Kidney glomerular epithelial cell (primary cell): ENCODE measurements at regions not wholly inside any gene's neighbourhood (a gene's known extent, or its start where the extent isn't known, plus 50 kb on each side); places are given as distances from the start of the nearest gene placed in this dataset.
"Not testable (repeated sequence)": the region's sequence is repeated elsewhere in the genome, so short reads cannot be mapped to it uniquely, and the experiment has no call there.

Experiments used
- DNase-seq: peaks from one replicate; lab custom pipeline; 2025; lab: John Stamatoyannopoulos, UW

DNA sequence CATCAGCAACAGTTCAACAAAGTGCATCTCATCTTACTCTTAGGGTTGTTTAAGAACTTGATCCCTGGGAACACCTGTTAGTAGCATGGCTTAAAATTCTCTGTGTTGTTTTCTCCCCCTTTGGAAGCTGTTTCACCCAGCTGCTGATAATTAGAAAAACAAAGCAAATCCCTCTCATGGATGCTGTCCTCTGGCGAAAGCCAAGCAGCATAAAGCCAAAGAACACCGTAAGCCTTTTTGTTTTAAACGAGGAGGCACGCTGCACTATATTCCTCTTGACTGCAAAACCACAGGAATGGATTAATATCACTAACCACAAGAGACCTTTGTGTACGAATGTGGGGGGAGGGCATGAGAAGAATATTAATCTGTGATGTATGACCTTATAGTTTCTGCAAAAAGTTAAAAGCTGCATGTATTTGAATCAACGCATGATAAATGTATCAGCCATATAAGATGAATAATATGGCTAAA, 923.2 kb downstream of the LTN1 start:
- DNase-seq = peak; percentile 15

DNA sequence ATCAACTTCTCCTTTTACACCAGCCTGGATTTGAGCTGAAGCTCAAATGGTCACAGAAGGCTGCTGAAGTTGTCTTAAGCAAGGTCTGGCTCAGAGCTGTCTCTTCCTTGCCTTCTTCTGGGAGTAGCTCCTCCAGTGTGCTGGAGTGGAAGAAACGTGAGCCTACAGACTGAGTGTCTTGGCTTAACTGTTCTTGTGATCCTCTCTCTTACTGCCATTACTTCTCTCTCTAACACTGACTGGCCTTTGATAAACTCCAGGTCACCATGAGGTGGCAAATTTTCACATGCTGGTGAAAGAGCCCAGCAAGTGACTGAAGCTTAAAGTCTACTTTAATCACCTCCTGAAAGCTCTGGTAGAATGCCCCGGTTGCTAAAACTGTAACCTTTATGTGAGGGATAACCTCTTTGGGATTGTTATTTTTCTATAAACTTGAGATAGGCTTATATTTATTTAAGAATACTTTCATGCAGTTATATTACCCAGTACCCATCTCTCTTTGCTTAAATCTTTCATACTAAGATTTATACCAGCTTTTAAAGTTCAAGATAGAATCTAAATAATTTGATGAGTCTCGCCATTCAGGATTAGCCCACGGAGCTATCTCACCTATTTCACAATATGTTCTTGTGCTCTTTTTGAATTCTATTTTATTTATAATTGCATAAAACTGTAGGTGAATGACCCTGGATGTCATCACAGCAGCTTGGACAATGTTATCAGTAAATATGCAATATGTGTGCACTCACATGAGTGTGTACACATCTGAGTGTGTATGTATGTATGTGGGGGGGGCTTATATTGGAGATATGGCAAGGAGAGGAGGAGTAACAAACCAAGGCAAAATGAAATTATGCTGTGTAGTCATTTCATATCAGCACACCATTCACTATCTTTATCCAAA, 924.0 kb downstream of the LTN1 start:
- no peak for DNase-seq

DNA sequence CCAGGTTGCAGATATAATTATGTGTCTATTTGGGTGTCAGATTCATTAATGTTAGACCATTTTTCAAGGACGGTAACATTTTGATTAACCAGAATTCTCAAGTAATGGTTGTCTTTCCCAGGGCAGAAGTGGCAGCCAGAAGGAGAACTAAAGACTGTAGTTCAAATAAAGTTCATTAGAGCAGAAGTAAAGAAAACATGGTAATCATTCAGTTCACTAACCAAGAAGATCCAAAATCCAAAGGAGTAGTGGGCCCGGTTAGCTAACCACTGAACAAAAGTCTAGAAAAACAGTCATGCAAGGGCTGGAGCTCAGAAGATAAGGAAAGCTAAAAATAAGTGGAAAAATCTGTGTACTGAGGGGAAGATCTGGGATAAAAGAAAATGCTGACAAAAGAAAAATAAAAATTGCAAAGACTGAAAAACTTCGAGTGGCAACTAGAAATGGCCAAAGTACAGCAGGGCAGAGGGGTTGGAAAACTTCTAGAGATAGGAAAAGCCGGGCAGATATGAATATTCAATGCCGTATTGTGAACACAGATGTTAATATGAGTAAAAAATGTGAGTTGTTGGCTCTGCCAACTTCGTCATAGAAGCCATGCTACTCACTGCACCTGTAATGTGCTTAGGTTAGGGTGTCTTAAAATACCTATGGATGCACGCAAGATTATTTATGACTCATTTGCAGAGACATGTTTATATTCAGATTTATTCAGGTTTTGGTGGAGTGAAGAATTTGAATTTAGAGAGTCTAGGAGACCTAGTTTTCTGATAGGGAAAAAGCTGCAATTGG, 925.9 kb downstream of the LTN1 start:
- DNase-seq = peak; percentile 87

DNA sequence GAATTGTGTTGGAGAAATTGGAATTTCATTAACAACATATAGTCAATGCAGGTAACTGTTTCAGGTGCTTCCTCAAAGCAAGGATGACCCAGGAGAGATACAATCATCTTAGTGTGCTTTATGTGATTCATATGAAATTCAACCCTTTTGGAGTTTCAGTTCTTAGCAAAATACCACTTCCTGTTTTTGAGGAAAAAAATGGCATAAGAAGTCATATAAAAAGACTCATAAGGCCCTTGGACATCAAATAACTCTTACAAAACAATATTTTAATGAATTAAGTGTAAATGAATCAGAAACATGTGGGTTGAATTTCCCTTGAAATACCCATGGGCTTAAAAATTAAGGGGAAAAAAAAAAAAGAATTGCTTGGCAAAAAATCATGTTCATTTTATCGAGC, 926.6 kb downstream of the LTN1 start:
- DNase-seq = no peak

DNA sequence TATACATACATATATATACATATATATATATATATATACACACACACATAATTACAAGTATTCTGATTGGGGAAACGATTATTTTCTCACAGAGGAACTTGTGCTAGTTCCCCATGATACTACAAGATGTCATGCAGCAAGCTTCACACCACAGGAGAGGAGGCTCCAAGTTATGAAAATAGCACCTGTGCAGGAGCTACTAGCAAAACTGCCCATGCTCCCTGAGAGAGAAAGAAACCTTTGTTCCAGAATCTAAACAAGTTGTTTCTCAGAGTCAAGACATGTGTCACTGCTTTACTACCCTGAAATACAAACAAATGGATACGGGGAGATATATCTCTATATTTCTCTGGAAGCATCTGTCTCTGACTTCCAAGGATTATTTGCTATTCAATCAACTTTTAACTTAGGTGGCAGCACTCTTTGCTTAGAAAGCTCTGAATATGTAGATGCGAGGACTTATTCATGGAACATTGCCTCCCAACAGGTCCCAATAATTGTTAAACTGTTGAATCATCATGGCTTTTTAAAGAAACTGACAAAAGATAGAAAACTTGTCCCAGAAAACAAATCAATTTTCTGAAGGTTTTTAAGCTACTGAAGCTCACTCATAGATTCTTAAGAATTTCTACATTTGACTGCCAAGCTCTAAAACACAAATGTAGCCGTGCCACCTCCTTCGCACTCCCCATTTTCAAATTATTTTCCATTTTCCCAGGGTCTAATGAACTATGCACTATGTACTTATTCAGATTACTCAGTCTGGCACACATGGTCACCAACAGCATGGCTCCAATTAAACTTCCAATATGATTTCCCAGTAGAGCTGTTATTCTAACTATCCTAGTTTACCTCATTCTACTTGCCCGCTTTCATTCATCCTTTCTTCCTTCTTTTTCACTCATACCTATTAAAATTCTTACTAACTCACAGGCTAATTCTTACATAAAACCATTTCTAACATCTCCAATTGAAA, 929.1 kb downstream of the LTN1 start:
- no peak for DNase-seq

DNA sequence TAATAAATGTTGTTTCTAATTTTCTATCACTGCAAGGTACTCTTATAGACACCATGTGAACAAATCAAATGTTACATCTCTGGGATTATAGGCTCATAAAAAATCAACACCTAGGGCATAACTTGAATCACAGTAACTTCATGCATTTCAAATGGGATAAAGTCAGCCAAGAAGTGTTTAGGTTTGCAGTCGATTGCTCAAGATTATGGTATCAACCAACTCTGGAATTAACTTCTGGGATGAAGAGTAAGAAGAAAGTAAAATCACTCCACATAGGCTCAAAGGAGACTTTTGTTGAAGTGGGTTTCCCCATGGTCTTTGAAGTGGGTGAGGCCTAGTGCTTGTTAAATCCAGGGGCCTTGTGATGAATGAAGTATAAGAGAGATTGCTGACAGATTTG, 939.7 kb downstream of the LTN1 start:
- not testable (repeated sequence) for DNase-seq

- DNase-seq = peak; percentile 73
Observed at GRCh38 chr21:28051649-28052048, 941.0 kb downstream of the LTN1 start.

- not testable (repeated sequence) for DNase-seq
Observed at GRCh38 chr21:28035692-28036091, 957.0 kb downstream of the LTN1 start.

DNA sequence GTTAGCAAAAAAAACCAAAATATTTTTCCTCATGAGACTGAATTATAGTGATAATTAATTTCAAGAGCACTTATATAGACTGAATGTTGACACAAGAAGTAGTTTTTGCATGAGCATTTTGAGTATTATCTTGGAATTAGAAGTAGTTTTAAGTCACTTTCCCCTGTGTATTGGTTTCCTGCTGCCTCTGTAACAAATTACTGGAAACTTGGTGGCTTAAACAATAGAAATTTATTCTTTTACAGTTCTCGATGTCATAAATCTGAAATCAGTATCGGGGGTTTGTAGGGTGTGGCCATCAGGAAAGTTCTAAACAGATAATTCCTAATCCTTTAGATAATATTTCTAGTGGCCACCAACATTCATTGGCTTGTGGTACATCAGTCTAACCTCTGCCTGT, 957.8 kb downstream of the LTN1 start:
- DNase-seq = not testable (repeated sequence)

- not testable (repeated sequence) for DNase-seq
Observed at GRCh38 chr21:28034334-28034733, 958.3 kb downstream of the LTN1 start.

- DNase-seq = not testable (repeated sequence)
Observed at GRCh38 chr21:28032652-28033051, 960.0 kb downstream of the LTN1 start.

GRCh38 chr21:28031066-28031465, 961.6 kb downstream of the LTN1 start:
- DNase-seq = not testable (repeated sequence)

GRCh38 chr21:28025111-28025510, 967.6 kb downstream of the LTN1 start:
- no peak for DNase-seq

DNA sequence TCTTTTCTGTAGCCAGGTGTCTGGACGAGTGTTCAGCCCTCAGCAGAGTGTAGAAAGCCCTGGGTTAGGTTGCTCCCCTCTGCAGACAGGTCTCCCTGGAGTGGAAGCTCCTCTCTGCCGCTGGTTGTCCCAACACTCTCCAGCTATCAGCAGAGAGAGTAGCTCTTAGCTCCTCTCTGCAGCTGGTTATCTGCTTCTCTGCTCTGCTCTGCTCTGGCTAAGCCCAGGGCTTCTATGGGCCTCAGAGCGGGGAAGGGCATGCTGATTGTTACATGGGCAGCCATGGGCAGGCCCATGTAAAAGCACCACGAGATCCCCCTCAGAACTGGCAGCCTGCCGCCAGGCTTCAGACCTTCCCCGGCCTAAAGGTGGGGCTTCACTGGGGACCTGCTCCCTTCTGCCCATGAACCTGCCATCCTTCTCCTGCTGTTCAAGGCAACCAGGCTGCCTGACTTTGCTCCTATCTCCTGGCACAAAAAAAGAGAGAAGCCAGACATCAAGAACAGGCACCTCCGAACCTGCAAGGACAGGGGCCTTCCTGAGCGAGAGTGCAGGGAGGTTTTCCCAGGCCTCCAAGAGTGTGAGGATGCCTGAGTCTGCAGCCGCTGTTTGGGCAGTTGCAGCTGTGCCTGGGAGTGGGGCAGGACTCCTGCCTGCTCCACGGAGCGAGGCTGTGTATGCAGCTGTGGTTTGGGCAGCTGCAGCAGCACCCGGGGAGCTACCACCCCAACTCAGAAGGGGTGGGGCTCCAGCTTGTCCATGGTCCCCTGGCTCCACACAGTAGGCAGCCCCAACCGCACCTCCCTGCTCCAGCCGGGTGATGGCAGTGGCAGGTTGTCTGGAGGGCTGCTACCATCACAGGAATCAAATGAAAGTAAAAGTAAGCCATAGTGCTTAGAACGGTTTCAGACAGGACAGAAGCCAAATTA, 973.7 kb downstream of the LTN1 start:
- DNase-seq = no peak

DNA sequence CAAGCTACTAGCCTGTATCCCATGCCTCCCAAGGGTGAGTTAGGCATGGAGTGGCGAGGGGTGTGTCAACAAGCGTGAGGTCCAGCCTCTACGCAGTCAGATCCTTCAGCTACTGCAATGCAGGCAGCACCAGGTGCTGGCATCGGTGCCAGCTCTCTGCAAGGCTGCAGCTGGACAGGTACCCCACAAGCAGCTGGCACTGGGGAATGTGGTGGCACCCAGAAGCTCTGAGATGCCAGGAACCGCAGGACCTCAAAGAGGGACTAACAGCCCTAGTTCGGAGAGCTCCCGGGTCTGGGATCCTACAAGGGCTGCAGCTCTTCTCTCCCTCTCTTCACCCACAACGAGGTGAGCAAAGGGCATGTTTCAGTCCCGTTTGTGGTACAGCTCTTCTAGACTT, 974.5 kb downstream of the LTN1 start:
- DNase-seq = no peak

DNA sequence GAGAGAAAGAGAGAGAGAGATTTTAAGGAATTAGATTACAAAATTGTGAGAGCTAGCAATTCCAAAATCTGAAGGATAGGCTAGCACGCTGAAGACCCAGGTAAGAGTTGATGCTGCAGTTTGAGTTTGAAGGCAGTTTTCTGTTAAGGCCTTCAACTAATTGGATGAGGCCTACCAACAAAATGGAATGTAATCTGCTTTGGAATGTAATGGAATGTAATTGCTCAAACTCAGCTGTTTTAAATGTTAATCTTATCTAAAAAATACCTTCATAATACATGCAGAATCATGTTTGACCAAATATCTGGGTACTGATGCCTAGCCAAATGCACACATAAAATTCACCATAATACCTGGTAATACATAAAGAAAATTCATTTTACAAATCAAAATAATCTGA, 976.1 kb downstream of the LTN1 start:
- DNase-seq = no peak

DNA sequence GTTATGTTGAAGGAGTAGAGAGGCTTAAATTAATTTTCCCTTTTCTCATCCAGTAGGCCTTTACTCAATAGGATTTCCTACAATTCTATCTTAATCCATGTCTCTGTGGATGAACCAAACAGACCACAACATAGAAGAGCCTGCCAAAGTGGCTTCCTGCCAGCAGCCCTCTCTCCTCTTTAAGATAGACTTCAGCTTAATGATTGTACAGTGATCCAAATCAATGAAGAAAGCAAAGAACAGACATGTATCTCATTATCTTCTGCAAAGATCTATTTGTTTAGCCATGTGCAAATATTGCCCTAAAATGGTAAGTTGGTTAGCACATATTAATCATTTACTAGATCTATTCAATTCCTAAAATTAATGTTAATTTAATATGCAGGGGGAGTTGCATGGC, 979.6 kb downstream of the LTN1 start:
- not testable (repeated sequence) for DNase-seq

GRCh38 chr21:28011970-28012369, 980.7 kb downstream of the LTN1 start:
- DNase-seq = not testable (repeated sequence)

- DNase-seq = not testable (repeated sequence)
Observed at GRCh38 chr21:28008245-28008644, 984.4 kb downstream of the LTN1 start.

DNA sequence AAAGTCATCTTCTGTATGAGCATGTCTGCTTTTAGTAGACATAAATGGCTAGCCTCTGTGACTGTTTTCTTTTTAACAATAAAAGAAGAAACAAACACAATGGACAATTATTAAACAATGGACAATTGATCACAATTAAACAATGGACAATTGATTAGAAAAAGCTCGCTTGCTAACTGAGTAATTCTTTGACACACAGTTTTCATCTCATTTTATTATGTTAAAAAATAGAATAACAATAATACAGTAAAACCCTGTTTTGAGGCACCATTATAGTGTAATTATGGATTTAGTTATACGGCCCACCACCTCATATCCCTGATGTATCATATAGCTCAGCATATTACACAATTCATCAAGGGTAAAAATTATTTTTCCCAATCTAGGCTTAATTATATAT, 989.0 kb downstream of the LTN1 start:
- DNase-seq = not testable (repeated sequence)

DNA sequence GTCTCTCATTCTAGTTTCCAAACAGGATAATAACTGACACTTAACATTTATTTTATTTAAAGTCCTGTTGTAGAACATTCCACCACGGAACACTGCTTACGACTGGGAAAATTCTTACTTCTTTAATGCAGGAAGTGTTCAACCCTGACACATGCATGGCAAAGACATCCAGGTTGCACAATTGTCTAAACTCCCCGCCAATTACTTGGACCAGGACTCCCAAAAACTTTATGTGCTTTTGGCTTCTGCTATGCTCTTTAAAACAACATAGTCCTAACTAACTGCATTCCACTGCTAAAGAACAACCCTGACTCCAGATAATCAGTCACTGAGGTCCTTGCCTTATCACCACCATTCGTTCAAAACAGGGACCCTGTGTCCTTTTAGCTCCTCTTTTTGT, 995.8 kb downstream of the LTN1 start:
- not testable (repeated sequence) for DNase-seq
